Hepatocyte (in vitro differentiated cells): ENCODE measurements at regions not wholly inside any gene's neighbourhood (a gene's known extent, or its start where the extent isn't known, plus 50 kb on each side); places are given as distances from the start of the nearest gene placed in this dataset.

ENCODE experiments used
- DNase-seq: peaks from one replicate; pipeline ENCODE4 v3.0.0-alpha.2; 2016; ENCODE audit warnings: low spot score
- H2AFZ ChIP-seq: fragments of 200-600 bp; sonication (generic); 2 replicates; pipeline ENCODE4 v1.6.0; 2016; ENCODE audit warnings: antibody characterized with exemption, mild to moderate bottlenecking
- H3K27ac ChIP-seq: fragments of 200-600 bp; sonication (generic); 2 replicates; pipeline ENCODE4 v1.5.1; 2016; ENCODE audit warnings: mild to moderate bottlenecking
- H3K27me3 ChIP-seq: fragments of 200-600 bp; sonication (generic); 2 replicates; pipeline ENCODE4 v1.6.1; 2016
- H3K36me3 ChIP-seq: fragments of 200-600 bp; sonication (generic); replicated peaks from 2 replicates; pipeline ENCODE4 v1.5.1; 2016; ENCODE audit warnings: low read depth; ENCODE audit not compliant: insufficient read depth
- H3K4me1 ChIP-seq: fragments of 200-600 bp; sonication (generic); 2 replicates; pipeline ENCODE4 v1.5.1; 2016; ENCODE audit warnings: mild to moderate bottlenecking, moderate library complexity; ENCODE audit not compliant: insufficient read depth
- H3K4me2 ChIP-seq: fragments of 200-600 bp; sonication (generic); 2 replicates; pipeline ENCODE4 v1.6.0; 2016
- H3K4me3 ChIP-seq: fragments of 200-600 bp; sonication (generic); 2 replicates; pipeline ENCODE4 v1.5.1; 2016; ENCODE audit warnings: mild to moderate bottlenecking
- H3K79me2 ChIP-seq: fragments of 200-600 bp; sonication (generic); 2 replicates; pipeline ENCODE4 v1.6.0; 2017; ENCODE audit warnings: mild to moderate bottlenecking
- H3K9me2 ChIP-seq: fragments of 200-600 bp; sonication (generic); replicated peaks from 2 replicates; pipeline ENCODE4 v1.6.0; 2017; ENCODE audit warnings: mild to moderate bottlenecking; ENCODE audit not compliant: insufficient read depth
- H3K9me3 ChIP-seq: fragments of 200-600 bp; sonication (generic); 2 replicates; pipeline ENCODE4 v1.5.1; 2016; ENCODE audit warnings: low read depth, mild to moderate bottlenecking
- H4K20me1 ChIP-seq: fragments of 200-600 bp; sonication (generic); 2 replicates; pipeline ENCODE4 v1.6.0; 2016; ENCODE audit warnings: mild to moderate bottlenecking; ENCODE audit not compliant: insufficient read depth, poor library complexity, severe bottlenecking
- EZH2 ChIP-seq: fragments of 200-600 bp; sonication (generic); IDR thresholded peaks from 2 replicates; pipeline ENCODE4 v1.6.1; 2016; ENCODE audit warnings: antibody characterized with exemption, mild to moderate bottlenecking, borderline replicate concordance
- EZH2phosphoT487 ChIP-seq: fragments of 200-600 bp; sonication (generic); IDR thresholded peaks from one replicate; pipeline ENCODE4 v1.6.1; 2018; ENCODE audit warnings: antibody characterized with exemption, mild to moderate bottlenecking, low read depth, moderate library complexity; ENCODE audit not compliant: unreplicated experiment, severe bottlenecking
- WGBS: methylation state at CpG from one replicate; pipeline ENCODE4 v1.1.6; 2016; ENCODE audit warnings: low lambda C conversion rate; ENCODE audit errors: missing lambda C conversion rate; 5-methylcytosine and 5-hydroxymethylcytosine counted together
- TF ChIP-seq, protein P1 (sequence below): fragments of 200-600 bp; sonication (generic); IDR thresholded peaks from 2 replicates; pipeline ENCODE4 v1.5.1; 2016; ENCODE audit warnings: antibody characterized with exemption, mild to moderate bottlenecking; ENCODE audit not compliant: poor library complexity

DNA sequence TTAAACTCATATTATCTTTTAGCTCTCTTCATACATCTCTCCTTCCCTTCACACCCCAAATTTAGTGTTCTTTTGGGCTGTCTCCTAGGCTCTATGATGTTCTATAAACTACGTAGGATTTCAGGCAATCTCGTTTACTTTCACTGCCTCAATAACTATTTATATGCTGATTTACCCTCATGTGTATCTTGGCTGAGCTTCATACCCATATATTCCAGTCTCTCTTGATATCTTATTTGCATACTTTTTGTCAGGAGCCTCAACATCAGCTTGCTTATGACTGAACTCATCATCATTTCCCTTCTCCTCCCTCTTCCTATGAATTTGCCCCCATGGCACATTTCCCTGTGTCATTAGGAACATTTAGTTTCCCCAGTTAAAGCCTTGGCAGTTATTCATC lies 262.1 kb upstream of the FBXO33 start:
- H3K9me2 ChIP-seq = no peaks in the 10 kb centered on the region
- H3K36me3 ChIP-seq = no peaks in the 10 kb centered on the region
- TF ChIP-seq, protein P1, sequence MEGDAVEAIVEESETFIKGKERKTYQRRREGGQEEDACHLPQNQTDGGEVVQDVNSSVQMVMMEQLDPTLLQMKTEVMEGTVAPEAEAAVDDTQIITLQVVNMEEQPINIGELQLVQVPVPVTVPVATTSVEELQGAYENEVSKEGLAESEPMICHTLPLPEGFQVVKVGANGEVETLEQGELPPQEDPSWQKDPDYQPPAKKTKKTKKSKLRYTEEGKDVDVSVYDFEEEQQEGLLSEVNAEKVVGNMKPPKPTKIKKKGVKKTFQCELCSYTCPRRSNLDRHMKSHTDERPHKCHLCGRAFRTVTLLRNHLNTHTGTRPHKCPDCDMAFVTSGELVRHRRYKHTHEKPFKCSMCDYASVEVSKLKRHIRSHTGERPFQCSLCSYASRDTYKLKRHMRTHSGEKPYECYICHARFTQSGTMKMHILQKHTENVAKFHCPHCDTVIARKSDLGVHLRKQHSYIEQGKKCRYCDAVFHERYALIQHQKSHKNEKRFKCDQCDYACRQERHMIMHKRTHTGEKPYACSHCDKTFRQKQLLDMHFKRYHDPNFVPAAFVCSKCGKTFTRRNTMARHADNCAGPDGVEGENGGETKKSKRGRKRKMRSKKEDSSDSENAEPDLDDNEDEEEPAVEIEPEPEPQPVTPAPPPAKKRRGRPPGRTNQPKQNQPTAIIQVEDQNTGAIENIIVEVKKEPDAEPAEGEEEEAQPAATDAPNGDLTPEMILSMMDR = no peak
- TF ChIP-seq EZH2phosphoT487 (no peak), EZH2 (no peak)
- H4K20me1 ChIP-seq = no peaks in the 10 kb centered on the region
- no peaks in the 10 kb centered on the region for H3K79me2 ChIP-seq
- no peaks in the 10 kb centered on the region for H3K4me1 ChIP-seq
- H3K9me3 ChIP-seq = no peaks in the 10 kb centered on the region
- no peak for DNase-seq
- no peaks in the 10 kb centered on the region for H3K27me3 ChIP-seq
- H2AFZ ChIP-seq = no peak overlapping the region
- H3K4me3 ChIP-seq = no peak overlapping the region
- H3K4me2 ChIP-seq = no peak overlapping the region
- H3K27ac ChIP-seq = no peak overlapping the region
- 79% methylated on average over 2 of the region's 2 CpGs for WGBS

DNA sequence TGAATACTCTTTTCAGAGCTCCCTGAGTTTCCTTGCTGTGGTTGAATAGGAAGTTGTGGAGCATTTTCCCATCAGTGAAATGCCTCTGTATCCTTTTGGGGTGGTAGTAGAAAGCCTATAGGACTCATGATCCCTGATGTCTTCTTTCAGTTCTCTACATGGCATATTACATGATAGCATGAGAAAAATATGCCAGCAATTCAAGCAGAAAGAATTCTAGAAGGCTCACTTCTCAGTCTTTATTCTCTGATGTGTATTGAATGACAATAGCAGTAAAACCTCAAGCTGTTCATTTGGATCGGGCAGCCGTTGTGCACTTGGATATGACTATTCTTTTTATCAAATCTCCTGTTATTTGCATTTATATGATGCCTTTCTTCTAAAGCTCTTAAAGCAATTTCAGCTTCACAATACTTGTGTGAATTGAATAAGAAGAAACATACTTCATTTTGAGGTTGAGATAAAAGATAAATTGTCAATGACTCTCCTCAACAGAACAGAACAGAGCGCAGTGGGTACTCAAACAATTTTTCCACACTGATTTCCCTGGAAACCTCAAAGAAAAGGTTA lies 251.5 kb upstream of the FBXO33 start:
- no peaks in the 10 kb centered on the region for H3K79me2 ChIP-seq
- H3K4me1 ChIP-seq = no peaks in the 10 kb centered on the region
- no peaks in the 10 kb centered on the region for H3K9me3 ChIP-seq
- no peak overlapping the region for H3K27ac ChIP-seq
- DNase-seq = no peak
- no peaks in the 10 kb centered on the region for H3K36me3 ChIP-seq
- 90% methylated on average over 3 of the region's 3 CpGs for WGBS
- H3K9me2 ChIP-seq = no peaks in the 10 kb centered on the region
- no peak overlapping the region for H3K4me2 ChIP-seq
- no peak overlapping the region for H3K4me3 ChIP-seq
- no peaks in the 10 kb centered on the region for H4K20me1 ChIP-seq
- no peak for TF ChIP-seq EZH2
- TF ChIP-seq EZH2phosphoT487 = no peak
- TF ChIP-seq, protein P1 = no peak
- no peak overlapping the region for H2AFZ ChIP-seq
- H3K27me3 ChIP-seq = no peaks in the 10 kb centered on the region

DNA sequence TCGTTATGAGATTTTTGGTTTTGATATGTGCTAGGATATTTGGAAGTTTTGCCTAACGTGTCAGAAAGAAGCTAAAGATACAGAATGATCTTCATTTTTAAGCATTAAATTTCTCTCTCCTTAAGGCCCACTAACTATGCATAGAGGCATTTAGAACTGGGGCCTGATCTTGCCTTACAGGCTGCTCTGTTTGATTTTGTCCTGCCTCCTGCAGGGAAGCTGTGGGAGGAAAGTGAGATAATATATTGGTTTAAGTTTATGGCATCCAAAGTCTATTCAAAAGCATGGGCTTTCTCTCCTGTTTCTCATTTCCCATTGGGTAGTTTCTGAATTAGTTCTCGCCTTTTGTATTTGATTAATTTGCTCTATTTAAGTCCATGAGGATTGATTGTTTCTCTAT lies 250.3 kb upstream of the FBXO33 start:
- Histone ChIP-seq H3K79me2 (no peaks in the 10 kb centered on the region), H2AFZ (no peak overlapping the region), H3K9me3 (no peaks in the 10 kb centered on the region), H3K4me1 (no peaks in the 10 kb centered on the region), H3K9me2 (no peaks in the 10 kb centered on the region), H3K27me3 (no peaks in the 10 kb centered on the region), H3K27ac (no peak overlapping the region), H3K4me3 (no peak overlapping the region), H4K20me1 (no peaks in the 10 kb centered on the region), H3K4me2 (no peak overlapping the region), H3K36me3 (no peaks in the 10 kb centered on the region)
- TF ChIP-seq EZH2phosphoT487 (no peak), EZH2 (no peak)
- TF ChIP-seq, protein P1 = no peak
- no peak for DNase-seq
- 74% methylated on average over 3 of the region's 3 CpGs for WGBS
